ENCODE measurements at regions not wholly inside any gene's neighbourhood (a gene's known extent, or its start where the extent isn't known, plus 50 kb on each side); places are given as distances from the start of the nearest gene placed in this dataset.
A peak's percentile ranks its signal among the peaks of the same experiment; 100 is the strongest.

DNA sequence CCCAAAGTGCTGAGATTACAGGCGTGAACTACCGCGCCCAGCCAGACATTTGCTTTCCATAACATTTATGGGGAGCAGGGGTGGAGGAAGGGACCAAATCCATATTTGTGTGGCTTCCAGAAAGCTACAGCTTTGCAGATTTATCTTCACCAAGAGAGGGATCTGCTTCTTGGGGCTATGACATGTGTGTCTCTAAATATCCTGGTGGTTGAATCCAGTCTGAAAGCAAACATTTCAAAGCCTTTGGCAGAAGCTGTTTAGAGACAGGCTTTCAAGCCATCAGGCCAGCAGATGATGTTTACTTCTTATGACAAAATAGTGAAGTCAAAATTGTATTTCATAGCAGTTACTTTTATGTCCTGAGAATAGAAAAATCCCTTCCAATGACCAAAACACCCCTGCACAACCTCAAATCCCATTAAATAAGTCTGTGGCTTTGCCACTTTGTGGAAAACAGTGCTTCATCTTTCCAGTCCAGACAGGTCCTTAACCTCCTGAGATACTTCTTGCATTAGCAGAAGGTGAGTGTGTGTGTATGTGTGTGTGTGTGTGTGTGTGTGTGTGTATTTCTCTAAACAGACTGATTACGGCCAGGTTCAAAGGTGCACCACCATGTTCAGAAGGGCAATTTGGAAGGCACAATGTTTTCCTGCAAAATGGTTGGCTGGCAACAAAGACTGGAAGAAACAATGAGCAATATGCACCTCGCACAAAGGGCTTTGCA lies 191.4 kb upstream of the LRIG1 start:
- H3K4me3 ChIP-seq = no peak overlapping the region
- no peak for ATAC-seq
- no peaks in the 10 kb centered on the region for H3K9me3 ChIP-seq
- no peaks in the 10 kb centered on the region for H3K36me3 ChIP-seq
- WGBS, 2 donors = 94 to 95% methylated on average over 5 of the region's 5 CpGs
- H3K27ac ChIP-seq = no peak overlapping the region
- intact Hi-C loops (cut with DNase I) = no loop called here
- TF ChIP-seq, protein P1, sequence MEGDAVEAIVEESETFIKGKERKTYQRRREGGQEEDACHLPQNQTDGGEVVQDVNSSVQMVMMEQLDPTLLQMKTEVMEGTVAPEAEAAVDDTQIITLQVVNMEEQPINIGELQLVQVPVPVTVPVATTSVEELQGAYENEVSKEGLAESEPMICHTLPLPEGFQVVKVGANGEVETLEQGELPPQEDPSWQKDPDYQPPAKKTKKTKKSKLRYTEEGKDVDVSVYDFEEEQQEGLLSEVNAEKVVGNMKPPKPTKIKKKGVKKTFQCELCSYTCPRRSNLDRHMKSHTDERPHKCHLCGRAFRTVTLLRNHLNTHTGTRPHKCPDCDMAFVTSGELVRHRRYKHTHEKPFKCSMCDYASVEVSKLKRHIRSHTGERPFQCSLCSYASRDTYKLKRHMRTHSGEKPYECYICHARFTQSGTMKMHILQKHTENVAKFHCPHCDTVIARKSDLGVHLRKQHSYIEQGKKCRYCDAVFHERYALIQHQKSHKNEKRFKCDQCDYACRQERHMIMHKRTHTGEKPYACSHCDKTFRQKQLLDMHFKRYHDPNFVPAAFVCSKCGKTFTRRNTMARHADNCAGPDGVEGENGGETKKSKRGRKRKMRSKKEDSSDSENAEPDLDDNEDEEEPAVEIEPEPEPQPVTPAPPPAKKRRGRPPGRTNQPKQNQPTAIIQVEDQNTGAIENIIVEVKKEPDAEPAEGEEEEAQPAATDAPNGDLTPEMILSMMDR (IDR thresholded peaks at IDR 0.05) = no peak
- DNase-seq = no peak
- H3K4me1 ChIP-seq = peaks cover 0 to 12% (median 6%) of the 10 kb centered on the region in 9 donors
- peaks cover 0 to 5% (median 0%) of the 10 kb centered on the region in 7 donors for H3K27me3 ChIP-seq

DNA sequence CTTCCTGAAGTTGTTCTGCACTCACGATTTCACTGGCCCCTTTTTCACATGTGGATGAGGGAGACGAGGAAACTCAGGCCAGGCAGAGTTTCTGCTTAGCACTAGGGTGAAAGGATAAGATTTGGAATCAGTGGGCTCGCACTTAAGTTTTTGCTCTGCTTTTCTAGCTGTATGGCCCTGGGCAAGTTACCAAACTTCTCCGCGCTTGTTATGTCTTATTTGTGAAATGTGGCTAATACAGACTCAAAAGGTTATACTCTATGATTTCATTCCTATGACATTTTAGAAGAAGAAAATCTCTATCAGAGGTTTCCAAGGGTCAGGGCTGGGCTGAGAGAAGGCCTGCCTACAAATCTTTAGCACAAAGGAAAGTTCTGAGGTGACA lies 191.9 kb upstream of the LRIG1 start:
- TF ChIP-seq, protein P1 (IDR thresholded peaks at IDR 0.05) = no peak
- H3K4me3 ChIP-seq = no peak overlapping the region
- no peaks in the 10 kb centered on the region for H3K36me3 ChIP-seq
- H3K27me3 ChIP-seq = peaks cover 0 to 5% (median 0%) of the 10 kb centered on the region in 7 donors
- ATAC-seq (no peak), DNase-seq (no peak)
- intact Hi-C loops (cut with DNase I) = no loop called here
- H3K9me3 ChIP-seq = no peaks in the 10 kb centered on the region
- no peak overlapping the region for H3K27ac ChIP-seq
- H3K4me1 ChIP-seq = peaks cover 0 to 12% (median 6%) of the 10 kb centered on the region in 9 donors
- 89 to 90% methylated on average over 5 of the region's 5 CpGs for WGBS, 2 donors

DNA sequence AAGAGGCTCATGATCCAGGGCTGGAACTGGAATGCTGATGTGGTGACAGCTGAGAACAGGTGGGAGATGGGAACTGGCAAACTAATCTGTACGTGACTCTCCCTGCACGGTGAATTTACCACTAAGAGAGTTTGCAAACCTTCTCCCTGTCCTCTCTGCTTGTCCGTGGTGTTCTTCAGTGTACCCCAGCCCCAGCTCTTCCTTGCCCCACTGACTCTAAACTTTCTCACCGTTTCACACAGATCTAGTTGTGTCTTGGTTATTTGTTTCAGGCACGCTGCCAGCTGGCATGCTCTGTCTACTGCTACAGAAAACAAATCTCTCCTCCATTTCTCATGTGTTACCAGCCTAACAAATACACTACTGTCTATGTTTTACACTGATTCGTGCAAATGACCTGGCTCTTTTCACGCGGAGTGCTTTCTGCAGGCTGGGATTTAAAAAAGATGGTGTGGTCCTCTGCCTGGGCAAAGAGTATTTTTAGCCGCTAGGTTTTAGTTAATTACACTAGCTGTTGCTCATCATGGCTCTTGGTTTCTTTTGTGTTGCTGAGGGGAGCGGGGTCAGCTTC lies 192.7 kb upstream of the LRIG1 start:
- no peaks in the 10 kb centered on the region for H3K9me3 ChIP-seq
- H3K36me3 ChIP-seq = no peaks in the 10 kb centered on the region
- H3K27ac ChIP-seq = no peak overlapping the region
- H3K27me3 ChIP-seq = peaks cover 0 to 5% (median 0%) of the 10 kb centered on the region in 7 donors
- ATAC-seq (peak in 2 of 8 donors; percentile 24 to 40), DNase-seq (peak; percentile 6 to 18)
- intact Hi-C loops (cut with DNase I) = no loop called here
- TF ChIP-seq, protein P1 (IDR thresholded peaks at IDR 0.05) = no peak
- peak overlapping the region in 2 of 10 donors; percentile 18 to 22 for H3K4me3 ChIP-seq
- H3K4me1 ChIP-seq = peaks cover 0 to 12% (median 6%) of the 10 kb centered on the region in 9 donors
- WGBS, 2 donors = 40 to 44% methylated on average over 10 of the region's 10 CpGs

DNA sequence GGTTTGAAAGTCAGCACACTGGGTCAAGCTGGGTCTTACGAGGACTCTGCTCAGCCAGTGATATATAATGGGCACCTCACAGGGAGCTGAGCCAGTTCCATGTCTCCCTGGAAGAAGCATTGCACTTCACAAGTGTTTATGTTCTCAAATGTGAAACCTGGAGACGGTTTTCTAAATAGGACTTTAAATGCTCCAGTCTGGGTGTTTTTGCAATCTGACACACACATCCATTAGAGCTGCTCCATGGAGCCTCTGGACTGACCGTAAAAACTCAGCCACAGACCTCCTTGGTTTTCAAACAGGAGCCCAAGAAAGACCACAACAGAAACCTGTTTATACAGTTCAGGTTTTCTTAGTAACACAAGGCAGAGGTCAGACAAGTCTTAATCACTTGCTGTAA lies 201.3 kb upstream of the LRIG1 start:
- WGBS, 2 donors = 91 to 93% methylated on average over 3 of the region's 3 CpGs
- no peak overlapping the region for H3K27ac ChIP-seq
- no peak overlapping the region for H3K4me3 ChIP-seq
- H3K9me3 ChIP-seq = peaks cover 0 to 4% (median 0%) of the 10 kb centered on the region in 11 donors
- TF ChIP-seq, protein P1 (IDR thresholded peaks at IDR 0.05) = no peak
- intact Hi-C loops (cut with DNase I) = no loop called here
- ATAC-seq (no peak), DNase-seq (no peak)
- peaks cover 0 to 3% (median 0%) of the 10 kb centered on the region in 7 donors for H3K27me3 ChIP-seq
- H3K4me1 ChIP-seq = no peaks in the 10 kb centered on the region
- no peaks in the 10 kb centered on the region for H3K36me3 ChIP-seq

Data from heart right ventricle (tissue), 16 donors.